ENCODE measurements at regions not wholly inside any gene's neighbourhood (a gene's known extent, or its start where the extent isn't known, plus 50 kb on each side); places are given as distances from the start of the nearest gene placed in this dataset.
"Not testable (repeated sequence)": the region's sequence is repeated elsewhere in the genome, so short reads cannot be mapped to it uniquely, and the experiment has no call there.

- no peak for DNase-seq (ENCODE audit: low spot score)
Observed at GRCh38 chrX:66912417-66912816, 273.5 kb upstream of the EDA2R start.

- DNase-seq (ENCODE audit: low spot score) = no peak
Observed at GRCh38 chrX:66902081-66902480, 263.2 kb upstream of the EDA2R start.

GRCh38 chrX:66900886-66901285, 262.0 kb upstream of the EDA2R start:
- no peak for DNase-seq (ENCODE audit: low spot score)

- DNase-seq (ENCODE audit: low spot score) = no peak
Observed at GRCh38 chrX:66892004-66892403, 253.1 kb upstream of the EDA2R start.

GRCh38 chrX:66889418-66889817, 250.5 kb upstream of the EDA2R start:
- no peak for DNase-seq (ENCODE audit: low spot score)

- no peak for DNase-seq (ENCODE audit: low spot score)
Observed at GRCh38 chrX:66882101-66882500, 243.2 kb upstream of the EDA2R start.

GRCh38 chrX:66876776-66877175, 237.9 kb upstream of the EDA2R start:
- no peak for DNase-seq (ENCODE audit: low spot score)

- DNase-seq (ENCODE audit: low spot score) = no peak
Observed at GRCh38 chrX:66872771-66873170, 233.9 kb upstream of the EDA2R start.

- DNase-seq (ENCODE audit: low spot score) = no peak
Observed at GRCh38 chrX:66863721-66864120, 224.8 kb upstream of the EDA2R start.

GRCh38 chrX:66833426-66833825, 194.5 kb upstream of the EDA2R start:
- no peak for DNase-seq (ENCODE audit: low spot score)

GRCh38 chrX:66815227-66815626, 176.3 kb upstream of the EDA2R start:
- no peak for DNase-seq (ENCODE audit: low spot score)

- not testable (repeated sequence) for DNase-seq (ENCODE audit: low spot score)
Observed at GRCh38 chrX:66794514-66794913, 155.6 kb upstream of the EDA2R start.

GRCh38 chrX:66766318-66766717, 127.4 kb upstream of the EDA2R start:
- DNase-seq (ENCODE audit: low spot score) = no peak

- no peak for DNase-seq (ENCODE audit: low spot score)
Observed at GRCh38 chrX:66760651-66761050, 121.8 kb upstream of the EDA2R start.

GRCh38 chrX:66756717-66757116, 117.8 kb upstream of the EDA2R start:
- no peak for DNase-seq (ENCODE audit: low spot score)

GRCh38 chrX:66751136-66751782, 112.4 kb upstream of the EDA2R start:
- no peak for DNase-seq (ENCODE audit: low spot score)

- not testable (repeated sequence) for DNase-seq (ENCODE audit: low spot score)
Observed at GRCh38 chrX:66744519-66744918, 105.6 kb upstream of the EDA2R start.

- peak; percentile 33 for DNase-seq (ENCODE audit: low spot score)
Observed at GRCh38 chrX:66731398-66731797, 92.5 kb upstream of the EDA2R start.

- DNase-seq (ENCODE audit: low spot score) = peak; percentile 56
Observed at GRCh38 chrX:66728818-66729271, 90.0 kb upstream of the EDA2R start.

GRCh38 chrX:66717926-66718325, 79.0 kb upstream of the EDA2R start:
- no peak for DNase-seq (ENCODE audit: low spot score)

- DNase-seq (ENCODE audit: low spot score) = no peak
Observed at GRCh38 chrX:66698273-66699204, 59.7 kb upstream of the EDA2R start.

- DNase-seq (ENCODE audit: low spot score) = not testable (repeated sequence)
Observed at GRCh38 chrX:66692512-66692911, 53.6 kb upstream of the EDA2R start.

All from AG08395 (cell line).